Erythroblast (primary cell): ENCODE measurements at regions not wholly inside any gene's neighbourhood (a gene's known extent, or its start where the extent isn't known, plus 50 kb on each side); places are given as distances from the start of the nearest gene placed in this dataset.

ENCODE experiments used
- GATA1 ChIP-seq: IDR thresholded peaks from 2 replicates; pipeline ENCODE4 v1.6.1; 2011; ENCODE audit warnings: low read depth, mild to moderate bottlenecking, control low read depth, low read length, moderate library complexity
- POLR2A ChIP-seq: IDR thresholded peaks from 2 replicates; pipeline ENCODE4 v1.6.1; 2011; ENCODE audit warnings: mild to moderate bottlenecking, low read length

DNA sequence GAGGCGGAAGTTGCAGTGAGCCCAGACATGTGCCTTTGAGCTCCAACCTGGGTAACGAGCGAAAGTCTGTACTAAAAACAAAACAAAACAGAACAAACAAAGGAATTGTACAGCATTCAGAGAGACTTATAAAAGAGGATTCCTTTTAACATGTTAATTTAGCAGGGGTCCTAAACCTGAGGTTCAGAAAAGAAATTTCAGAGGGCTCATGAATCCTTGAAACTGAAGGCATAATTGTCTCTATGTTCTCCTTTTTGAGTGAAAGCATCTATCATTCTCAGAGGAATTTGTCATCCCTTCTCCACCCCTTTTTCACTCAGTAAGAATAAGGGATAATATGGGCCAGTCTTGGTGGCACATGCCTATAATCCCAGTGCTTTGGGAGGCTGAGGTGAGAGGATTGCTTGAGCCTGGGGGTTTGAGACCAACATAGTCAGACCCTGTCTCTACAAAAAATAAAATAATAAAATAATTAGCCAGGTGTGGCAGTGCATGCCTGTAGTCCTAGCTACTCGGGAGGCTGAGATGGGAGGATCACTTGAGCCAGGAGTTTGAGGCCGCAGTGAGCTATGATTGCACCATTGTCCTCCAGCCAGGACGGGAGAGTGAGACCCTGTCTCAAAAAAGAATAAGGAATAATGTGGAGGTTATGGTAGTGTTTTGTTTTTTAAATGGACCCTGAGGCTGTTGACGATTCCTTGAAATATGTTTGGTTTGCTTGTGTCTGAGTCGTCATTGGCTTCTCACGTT, 309.1 kb upstream of the C2CD4B start:
- TF ChIP-seq POLR2A (no peak), GATA1 (no peak)
